Neural crest cell (in vitro differentiated cells): ENCODE measurements at regions not wholly inside any gene's neighbourhood (a gene's known extent, or its start where the extent isn't known, plus 50 kb on each side); places are given as distances from the start of the nearest gene placed in this dataset.

Experiments used
- DNase-seq: peaks from one replicate; pipeline ENCODE4 v3.0.0; 2021; ENCODE audit warnings: low read depth, mixed read lengths, low spot score
- H3K27ac Mint-ChIP-seq: one replicate; pipeline ENCODE4 v1.8.0; 2021; ENCODE audit warnings: mild to moderate bottlenecking, mixed read lengths; ENCODE audit not compliant: unreplicated experiment
- H3K27me3 Mint-ChIP-seq: 2 replicates; pipeline ENCODE4 v1.8.0; 2021; ENCODE audit warnings: low read depth, mild to moderate bottlenecking, mixed read lengths
- H3K36me3 Mint-ChIP-seq: 2 replicates; pipeline ENCODE4 v1.8.0; 2021; ENCODE audit warnings: low read depth, mild to moderate bottlenecking, mixed read lengths
- H3K4me1 Mint-ChIP-seq: 2 replicates; pipeline ENCODE4 v1.8.0; 2021; ENCODE audit warnings: mixed read lengths
- H3K4me3 Mint-ChIP-seq: one replicate; pipeline ENCODE4 v1.8.0; 2021; ENCODE audit warnings: mild to moderate bottlenecking, mixed read lengths
- H3K9me3 Mint-ChIP-seq: 2 replicates; pipeline ENCODE4 v1.8.0; 2021; ENCODE audit warnings: mixed read lengths
- CTCF ChIP-seq: fragments of 200-600 bp; sonication (generic); conservative IDR thresholded peaks from 2 replicates; pipeline ENCODE4 v1.5.0; 2021; ENCODE audit warnings: antibody characterized with exemption, mild to moderate bottlenecking

- Mint-ChIP-seq H3K4me1 (no peaks in the 10 kb centered on the region), H3K27me3 (no peaks in the 10 kb centered on the region), H3K27ac (no peak overlapping the region), H3K4me3 (no peak overlapping the region), H3K9me3 (peaks cover 4% of the 10 kb centered on the region), H3K36me3 (peaks cover 5% of the 10 kb centered on the region)
- no peak for TF ChIP-seq CTCF
- DNase-seq: no peak
Measured at GRCh38 chr13:74620711-74621110, 486.5 kb upstream of the KLF12 start.

- Mint-ChIP-seq H3K4me1 (no peaks in the 10 kb centered on the region), H3K27ac (no peak overlapping the region), H3K4me3 (no peak overlapping the region), H3K9me3 (peaks cover 4% of the 10 kb centered on the region), H3K27me3 (no peaks in the 10 kb centered on the region), H3K36me3 (peaks cover 5% of the 10 kb centered on the region)
- TF ChIP-seq CTCF: no peak
- DNase-seq: no peak
Measured at GRCh38 chr13:74620308-74620707, 486.1 kb upstream of the KLF12 start.

- H3K4me1 Mint-ChIP-seq: no peaks in the 10 kb centered on the region
- peaks cover 13% of the 10 kb centered on the region for H3K36me3 Mint-ChIP-seq
- H3K27me3 Mint-ChIP-seq: no peaks in the 10 kb centered on the region
- H3K4me3 Mint-ChIP-seq: no peak overlapping the region
- no peak overlapping the region for H3K27ac Mint-ChIP-seq
- TF ChIP-seq CTCF: no peak
- no peak for DNase-seq
- H3K9me3 Mint-ChIP-seq: peaks cover 10% of the 10 kb centered on the region
Measured at GRCh38 chr13:74597526-74597925, 463.3 kb upstream of the KLF12 start.

- H3K27me3 Mint-ChIP-seq: no peaks in the 10 kb centered on the region
- peaks cover 13% of the 10 kb centered on the region for H3K36me3 Mint-ChIP-seq
- peaks cover 10% of the 10 kb centered on the region for H3K9me3 Mint-ChIP-seq
- no peak overlapping the region for H3K27ac Mint-ChIP-seq
- no peak for TF ChIP-seq CTCF
- no peak for DNase-seq
- no peak overlapping the region for H3K4me3 Mint-ChIP-seq
- H3K4me1 Mint-ChIP-seq: no peaks in the 10 kb centered on the region
Measured at GRCh38 chr13:74596691-74597090, 462.5 kb upstream of the KLF12 start.

- Mint-ChIP-seq H3K36me3 (peaks cover 10% of the 10 kb centered on the region), H3K27ac (no peak overlapping the region), H3K4me1 (no peaks in the 10 kb centered on the region), H3K27me3 (no peaks in the 10 kb centered on the region), H3K4me3 (no peak overlapping the region), H3K9me3 (peaks cover 5% of the 10 kb centered on the region)
- no peak for DNase-seq
- no peak for TF ChIP-seq CTCF
Measured at GRCh38 chr13:74593688-74594087, 459.5 kb upstream of the KLF12 start.

- Mint-ChIP-seq H3K9me3 (peaks cover under 1% of the 10 kb centered on the region), H3K36me3 (no peaks in the 10 kb centered on the region), H3K27me3 (no peaks in the 10 kb centered on the region), H3K4me1 (no peaks in the 10 kb centered on the region), H3K4me3 (no peak overlapping the region), H3K27ac (no peak overlapping the region)
- DNase-seq: no peak
- TF ChIP-seq CTCF: no peak
Measured at GRCh38 chr13:74586847-74587246, 452.6 kb upstream of the KLF12 start.
